Nucleus accumbens (tissue), 56 donors: ENCODE measurements at regions not wholly inside any gene's neighbourhood (a gene's known extent, or its start where the extent isn't known, plus 50 kb on each side); places are given as distances from the start of the nearest gene placed in this dataset.

Experiments
- DNase-seq, 56 donors: peaks; one replicate each; lab custom pipeline; 2025; lab: John Stamatoyannopoulos, UW

GRCh38 chr19:32124585-32124984, 220.8 kb upstream of the ZNF507 start:
- no peak for DNase-seq

- DNase-seq: no peak
Observed at GRCh38 chr19:32129141-32129540, 216.3 kb upstream of the ZNF507 start.

GRCh38 chr19:32130332-32130731, 215.1 kb upstream of the ZNF507 start:
- DNase-seq: no peak

GRCh38 chr19:32131005-32131404, 214.4 kb upstream of the ZNF507 start:
- DNase-seq: no peak

GRCh38 chr19:32138416-32138815, 207.0 kb upstream of the ZNF507 start:
- DNase-seq: no peak

DNA sequence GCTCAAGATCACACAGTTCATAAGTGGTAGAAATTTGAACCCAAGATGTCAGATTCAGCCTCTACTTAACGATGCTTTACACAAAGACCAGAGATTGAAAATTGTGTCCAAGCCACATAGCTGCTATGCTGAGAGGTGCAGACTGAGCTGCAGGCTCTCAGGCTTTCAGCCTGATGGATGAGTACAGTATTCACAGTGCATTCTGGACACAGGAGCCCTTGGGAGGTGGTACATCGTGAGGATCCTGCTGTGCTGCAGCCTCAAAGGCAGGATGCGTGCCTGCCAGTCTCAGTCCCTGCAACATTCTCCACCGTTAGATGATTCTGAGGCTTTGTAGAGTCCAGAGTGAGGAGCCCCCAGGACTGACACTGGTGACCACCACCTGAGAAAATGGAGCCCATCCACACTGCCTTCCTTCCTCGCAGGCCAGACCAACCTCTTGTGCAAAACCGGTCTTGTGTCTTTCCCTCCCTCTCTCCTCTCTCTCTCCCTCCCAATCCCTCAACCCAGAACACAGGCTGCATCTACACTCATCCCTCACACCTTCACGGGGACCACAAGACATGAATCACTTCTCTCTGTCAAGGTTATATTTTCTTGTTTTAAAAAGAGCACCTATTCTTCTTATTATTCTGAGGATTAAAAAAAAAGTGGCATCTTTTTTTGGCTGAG, 203.4 kb upstream of the ZNF507 start:
- DNase-seq: no peak

GRCh38 chr19:32146664-32147063, 198.7 kb upstream of the ZNF507 start:
- DNase-seq: no peak

DNA sequence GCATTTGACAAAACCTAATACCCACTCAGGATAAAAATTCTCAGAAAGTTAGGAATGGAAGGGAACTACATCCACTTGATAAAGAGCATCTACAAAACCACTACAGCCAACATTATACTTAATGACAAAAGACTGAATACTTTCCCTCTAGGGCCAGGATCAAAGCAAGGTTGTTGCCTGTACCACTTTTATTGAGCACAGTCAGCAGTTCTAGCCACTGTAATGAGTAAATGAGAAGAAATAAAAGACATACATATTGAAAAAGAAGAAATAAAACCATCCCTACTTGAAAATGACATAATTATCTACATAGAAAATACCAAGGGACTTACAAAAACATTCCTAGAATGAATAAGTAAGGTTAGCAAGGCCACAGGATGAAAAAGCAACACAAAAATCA, 194.8 kb upstream of the ZNF507 start:
- DNase-seq: no peak

- no peak for DNase-seq
Observed at GRCh38 chr19:32154418-32154817, 191.0 kb upstream of the ZNF507 start.

DNA sequence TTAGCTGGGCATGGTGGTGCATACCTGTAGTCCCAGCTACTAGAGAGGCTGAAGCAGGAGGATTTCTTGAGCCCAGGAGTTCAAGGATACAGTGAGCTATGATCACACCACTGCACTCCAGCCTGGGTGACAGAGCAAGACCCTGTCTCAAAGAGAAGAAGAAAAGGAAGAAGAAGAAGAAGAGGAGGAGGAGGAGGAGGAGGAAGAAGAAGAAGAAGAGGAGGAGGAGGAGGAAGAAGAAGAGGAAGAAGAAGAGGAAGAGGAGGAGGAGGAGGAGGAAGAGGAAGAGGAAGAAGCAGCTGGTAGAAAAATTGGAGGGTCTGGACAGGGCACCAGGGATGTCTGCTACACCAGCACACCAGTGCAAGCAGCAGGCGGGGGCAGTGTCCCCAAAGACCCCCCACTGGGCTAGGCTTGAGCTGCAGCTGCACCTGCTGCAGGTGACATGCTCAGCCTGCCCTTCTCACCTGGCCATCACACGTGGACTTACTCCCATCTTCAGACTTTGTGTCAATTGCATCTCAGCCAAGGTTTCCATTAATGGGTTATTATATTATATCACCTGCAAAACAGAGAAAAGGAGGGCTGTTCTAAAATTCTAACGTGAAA, 180.9 kb upstream of the ZNF507 start:
- DNase-seq: no peak

- DNase-seq: no peak
Observed at GRCh38 chr19:32165141-32165540, 180.3 kb upstream of the ZNF507 start.

DNA sequence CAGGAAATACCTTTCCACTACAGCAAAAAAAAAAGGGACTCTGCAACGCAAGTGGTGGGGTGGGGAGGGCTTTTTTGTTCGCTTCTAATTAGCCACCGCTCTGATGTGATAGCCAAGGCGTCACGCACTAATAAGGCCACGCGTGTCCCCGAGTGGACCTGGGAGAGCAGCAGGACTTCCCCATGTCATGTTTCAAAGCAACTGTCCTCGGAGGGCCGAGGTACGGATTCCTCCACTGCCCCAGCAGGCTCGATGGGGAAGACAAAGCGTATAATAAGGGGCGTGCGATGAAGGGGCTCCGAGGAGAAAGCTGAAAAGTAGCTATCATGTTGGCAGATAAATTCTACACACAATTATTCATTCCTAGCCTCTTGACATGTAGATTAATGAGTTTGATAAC, 179.7 kb upstream of the ZNF507 start:
- DNase-seq: no peak

GRCh38 chr19:32166238-32166637, 179.2 kb upstream of the ZNF507 start:
- no peak for DNase-seq

GRCh38 chr19:32168111-32168510, 177.3 kb upstream of the ZNF507 start:
- no peak for DNase-seq

GRCh38 chr19:32168606-32169005, 176.8 kb upstream of the ZNF507 start:
- no peak for DNase-seq

- DNase-seq: no peak
Observed at GRCh38 chr19:32171719-32172151, 173.7 kb upstream of the ZNF507 start.

DNA sequence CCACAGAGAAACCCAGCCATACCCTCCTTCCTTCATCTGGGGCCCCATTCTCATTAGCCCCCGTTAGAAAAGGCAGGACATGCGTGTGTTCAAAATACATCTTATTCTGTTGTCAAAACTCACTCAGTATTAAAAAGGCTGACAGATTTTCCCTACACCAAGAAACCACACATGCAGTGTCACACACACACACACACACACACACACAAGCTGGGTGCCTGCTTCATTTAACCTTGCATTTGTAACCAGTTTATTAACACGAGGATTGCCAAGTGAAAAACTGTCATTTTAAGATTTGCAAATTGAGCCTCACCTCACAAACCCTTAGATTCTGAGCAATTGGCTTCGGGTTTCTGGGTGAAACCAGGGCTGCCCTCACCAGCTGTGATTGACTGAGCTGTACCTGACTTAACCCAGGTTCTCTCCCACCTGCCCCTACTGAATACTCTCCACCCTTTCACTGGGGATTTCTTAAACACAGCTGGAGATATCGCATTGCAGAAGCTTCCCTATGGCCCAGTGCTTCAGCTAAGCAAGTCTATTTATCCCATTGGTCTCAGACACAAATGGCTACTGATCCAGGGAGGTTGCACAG, 172.7 kb upstream of the ZNF507 start:
- DNase-seq: no peak

- no peak for DNase-seq
Observed at GRCh38 chr19:32173836-32174235, 171.6 kb upstream of the ZNF507 start.

DNA sequence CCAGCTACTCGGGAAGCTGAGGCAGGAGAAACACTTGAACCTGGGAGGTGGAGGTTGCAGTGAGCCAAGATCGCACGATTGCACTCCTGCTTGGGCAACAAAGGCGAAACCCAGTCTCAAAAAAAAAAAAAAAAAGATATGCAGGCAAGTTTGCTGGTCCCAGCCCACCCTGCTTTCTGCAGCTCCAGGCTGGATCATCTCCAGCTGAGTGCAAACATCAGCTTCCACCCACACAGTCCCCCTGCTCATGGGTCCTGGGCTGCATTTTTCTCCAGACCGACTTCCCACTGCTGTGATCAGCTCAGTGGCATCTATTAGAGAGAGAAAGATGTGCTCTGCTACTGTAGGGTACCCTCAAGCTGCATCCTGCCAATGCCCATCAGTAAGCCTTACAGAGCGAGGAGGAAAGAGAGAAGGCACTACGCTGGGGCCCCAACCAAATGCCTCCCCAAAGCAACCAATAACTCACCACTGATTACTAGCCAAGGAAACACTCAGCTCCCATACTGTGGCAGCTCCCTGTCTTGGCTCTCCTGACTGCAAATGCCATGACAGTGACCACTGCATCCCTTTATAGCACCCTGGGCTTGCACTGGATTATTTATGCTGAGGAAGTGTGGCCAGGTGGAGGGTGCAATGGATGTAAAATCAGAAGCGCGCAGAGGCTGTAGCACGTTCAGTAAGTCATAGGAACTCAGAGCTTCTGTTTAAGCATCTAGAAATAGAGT, 170.9 kb upstream of the ZNF507 start:
- DNase-seq: no peak

DNA sequence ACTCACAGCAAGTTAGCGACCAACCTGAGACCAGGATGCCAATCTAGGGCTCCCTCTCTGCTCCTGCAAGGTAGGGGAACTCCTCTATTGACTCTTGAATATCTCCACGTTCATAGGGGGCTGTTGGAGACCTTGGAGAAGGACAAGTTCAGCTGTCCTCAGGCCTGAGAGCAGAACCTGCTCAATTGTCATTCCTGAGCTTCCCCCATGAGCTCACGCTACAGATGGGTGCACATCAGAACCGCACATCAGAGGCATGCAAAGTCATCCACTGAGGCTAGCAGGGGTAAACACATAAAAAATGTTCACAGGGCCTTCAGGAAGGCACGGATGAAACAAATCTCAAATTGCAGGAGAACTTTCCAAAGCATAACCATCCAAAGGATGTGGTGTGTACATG, 168.8 kb upstream of the ZNF507 start:
- no peak for DNase-seq

GRCh38 chr19:32177686-32178085, 167.7 kb upstream of the ZNF507 start:
- no peak for DNase-seq

DNA sequence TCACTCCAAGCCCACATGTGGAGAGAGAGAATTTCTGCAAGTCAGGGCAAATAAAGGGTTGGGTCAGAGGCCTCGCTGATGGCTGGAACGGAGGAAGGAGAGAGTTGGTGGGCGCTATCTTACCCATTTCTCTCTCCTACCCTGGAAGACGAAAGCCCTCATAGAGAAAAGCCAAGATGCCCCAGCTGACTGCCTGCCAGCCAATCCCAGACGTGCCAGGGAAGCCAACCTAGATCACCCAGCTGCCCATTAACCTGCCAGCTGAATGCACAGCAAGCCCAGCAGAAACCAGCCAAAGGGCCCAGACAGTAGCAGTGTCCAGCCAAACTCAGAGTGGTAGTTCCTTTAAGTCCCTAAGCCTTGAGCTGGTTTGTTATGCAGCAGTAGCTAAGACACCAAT, 167.0 kb upstream of the ZNF507 start:
- DNase-seq: no peak
